ENCODE measurements at regions not wholly inside any gene's neighbourhood (a gene's known extent, or its start where the extent isn't known, plus 50 kb on each side); places are given as distances from the start of the nearest gene placed in this dataset.

DNA sequence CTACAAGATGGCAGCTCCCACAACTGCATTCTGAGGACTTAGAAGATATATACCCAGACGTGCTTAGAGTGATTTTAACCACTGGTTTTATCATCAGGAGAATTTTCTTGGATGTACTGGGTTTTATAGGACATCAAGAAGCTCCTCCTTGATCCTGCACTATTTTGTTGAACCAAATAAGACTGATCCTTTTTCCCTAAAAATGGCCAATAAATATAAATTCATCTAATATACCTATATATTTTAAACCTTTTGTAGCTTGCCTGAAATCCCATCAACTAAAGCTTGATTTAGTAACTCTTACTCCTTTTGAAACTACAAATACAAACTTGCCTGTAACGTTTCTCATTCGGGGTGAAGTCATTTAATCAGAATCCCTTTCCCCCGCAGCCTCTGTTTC, 849.4 kb upstream of the ADAMTS5 start:
- no peak for TF ChIP-seq EP300 (IDR thresholded peaks at IDR 0.05; ENCODE audit: borderline replicate concordance)
- TF ChIP-seq CREB1 (IDR thresholded peaks at IDR 0.05; ENCODE audit: low read depth), result no peak
- TF ChIP-seq YY1 (IDR thresholded peaks at IDR 0.05; ENCODE audit: low read depth), result no peak
- TF ChIP-seq, protein P1, sequence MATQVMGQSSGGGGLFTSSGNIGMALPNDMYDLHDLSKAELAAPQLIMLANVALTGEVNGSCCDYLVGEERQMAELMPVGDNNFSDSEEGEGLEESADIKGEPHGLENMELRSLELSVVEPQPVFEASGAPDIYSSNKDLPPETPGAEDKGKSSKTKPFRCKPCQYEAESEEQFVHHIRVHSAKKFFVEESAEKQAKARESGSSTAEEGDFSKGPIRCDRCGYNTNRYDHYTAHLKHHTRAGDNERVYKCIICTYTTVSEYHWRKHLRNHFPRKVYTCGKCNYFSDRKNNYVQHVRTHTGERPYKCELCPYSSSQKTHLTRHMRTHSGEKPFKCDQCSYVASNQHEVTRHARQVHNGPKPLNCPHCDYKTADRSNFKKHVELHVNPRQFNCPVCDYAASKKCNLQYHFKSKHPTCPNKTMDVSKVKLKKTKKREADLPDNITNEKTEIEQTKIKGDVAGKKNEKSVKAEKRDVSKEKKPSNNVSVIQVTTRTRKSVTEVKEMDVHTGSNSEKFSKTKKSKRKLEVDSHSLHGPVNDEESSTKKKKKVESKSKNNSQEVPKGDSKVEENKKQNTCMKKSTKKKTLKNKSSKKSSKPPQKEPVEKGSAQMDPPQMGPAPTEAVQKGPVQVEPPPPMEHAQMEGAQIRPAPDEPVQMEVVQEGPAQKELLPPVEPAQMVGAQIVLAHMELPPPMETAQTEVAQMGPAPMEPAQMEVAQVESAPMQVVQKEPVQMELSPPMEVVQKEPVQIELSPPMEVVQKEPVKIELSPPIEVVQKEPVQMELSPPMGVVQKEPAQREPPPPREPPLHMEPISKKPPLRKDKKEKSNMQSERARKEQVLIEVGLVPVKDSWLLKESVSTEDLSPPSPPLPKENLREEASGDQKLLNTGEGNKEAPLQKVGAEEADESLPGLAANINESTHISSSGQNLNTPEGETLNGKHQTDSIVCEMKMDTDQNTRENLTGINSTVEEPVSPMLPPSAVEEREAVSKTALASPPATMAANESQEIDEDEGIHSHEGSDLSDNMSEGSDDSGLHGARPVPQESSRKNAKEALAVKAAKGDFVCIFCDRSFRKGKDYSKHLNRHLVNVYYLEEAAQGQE (IDR thresholded peaks at IDR 0.05; ENCODE audit: low read depth), result no peak
- no peak for TF ChIP-seq CEBPB (IDR thresholded peaks at IDR 0.05)
- TF ChIP-seq, protein P2, sequence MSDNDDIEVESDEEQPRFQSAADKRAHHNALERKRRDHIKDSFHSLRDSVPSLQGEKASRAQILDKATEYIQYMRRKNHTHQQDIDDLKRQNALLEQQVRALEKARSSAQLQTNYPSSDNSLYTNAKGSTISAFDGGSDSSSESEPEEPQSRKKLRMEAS (IDR thresholded peaks at IDR 0.05), result no peak
- TF ChIP-seq RAD21 (IDR thresholded peaks at IDR 0.05; ENCODE audit: low read depth), result no peak
- no peak for TF ChIP-seq TAF1 (IDR thresholded peaks at IDR 0.05; ENCODE audit: low read depth)
- no peak for TF ChIP-seq TCF12 (IDR thresholded peaks at IDR 0.05; ENCODE audit: low read depth)
- TF ChIP-seq ZBTB7A (IDR thresholded peaks at IDR 0.05; ENCODE audit: low read depth), result no peak
- TF ChIP-seq EGR1 (IDR thresholded peaks at IDR 0.05), result no peak
- TF ChIP-seq, protein P3, sequence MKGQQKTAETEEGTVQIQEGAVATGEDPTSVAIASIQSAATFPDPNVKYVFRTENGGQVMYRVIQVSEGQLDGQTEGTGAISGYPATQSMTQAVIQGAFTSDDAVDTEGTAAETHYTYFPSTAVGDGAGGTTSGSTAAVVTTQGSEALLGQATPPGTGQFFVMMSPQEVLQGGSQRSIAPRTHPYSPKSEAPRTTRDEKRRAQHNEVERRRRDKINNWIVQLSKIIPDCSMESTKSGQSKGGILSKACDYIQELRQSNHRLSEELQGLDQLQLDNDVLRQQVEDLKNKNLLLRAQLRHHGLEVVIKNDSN (IDR thresholded peaks at IDR 0.05), result no peak
- TF ChIP-seq NFIC (IDR thresholded peaks at IDR 0.05), result no peak
- TF ChIP-seq TEAD4 (IDR thresholded peaks at IDR 0.05), result no peak

DNA sequence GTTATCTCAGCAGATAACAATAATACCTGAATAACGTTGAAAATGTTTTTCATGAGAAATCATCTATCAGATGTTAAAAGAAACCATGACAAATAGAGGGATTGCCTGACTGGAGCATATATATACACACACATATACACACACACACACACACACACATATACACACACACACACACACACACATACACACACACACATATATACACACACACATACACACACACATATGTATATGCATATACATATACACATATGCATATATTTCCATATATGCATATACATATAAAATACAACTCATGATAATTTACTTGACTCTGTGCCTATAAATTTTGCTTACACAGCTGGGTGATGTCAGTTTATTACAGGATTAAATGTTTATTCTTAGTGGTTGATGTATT, 847.3 kb upstream of the ADAMTS5 start:
- TF ChIP-seq, protein P2 (IDR thresholded peaks at IDR 0.05), result no peak
- TF ChIP-seq EGR1 (IDR thresholded peaks at IDR 0.05) (no peak), RAD21 (IDR thresholded peaks at IDR 0.05; ENCODE audit: low read depth) (no peak), TEAD4 (IDR thresholded peaks at IDR 0.05) (no peak), TAF1 (IDR thresholded peaks at IDR 0.05; ENCODE audit: low read depth) (no peak)

DNA sequence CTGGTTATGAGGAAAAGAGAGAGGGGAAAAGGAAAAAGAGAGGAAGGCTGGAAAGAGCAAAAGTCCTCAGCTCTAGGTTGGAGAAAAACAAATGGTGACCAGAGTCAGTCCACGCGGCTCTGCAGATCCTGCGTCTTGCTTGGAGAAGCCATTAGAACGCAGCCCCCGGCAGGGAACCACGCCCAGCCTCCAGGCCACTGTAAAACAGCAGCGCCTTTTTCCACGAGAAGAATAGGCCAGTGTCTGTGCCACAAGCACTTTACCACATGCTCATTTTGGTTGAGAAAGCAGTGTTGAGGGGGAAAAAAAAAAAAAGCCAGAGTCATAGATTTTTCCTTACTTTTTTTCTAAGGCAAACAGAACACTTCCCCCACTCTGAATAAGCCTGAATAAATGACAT, 846.9 kb upstream of the ADAMTS5 start:
- TF ChIP-seq, protein P3 (IDR thresholded peaks at IDR 0.05), result no peak
- no peak for TF ChIP-seq FOXM1 (IDR thresholded peaks at IDR 0.05; ENCODE audit: borderline replicate concordance, low read depth)
- TF ChIP-seq, protein P1 (IDR thresholded peaks at IDR 0.05; ENCODE audit: low read depth), result no peak
- TF ChIP-seq EP300 (IDR thresholded peaks at IDR 0.05; ENCODE audit: borderline replicate concordance), result no peak

DNA sequence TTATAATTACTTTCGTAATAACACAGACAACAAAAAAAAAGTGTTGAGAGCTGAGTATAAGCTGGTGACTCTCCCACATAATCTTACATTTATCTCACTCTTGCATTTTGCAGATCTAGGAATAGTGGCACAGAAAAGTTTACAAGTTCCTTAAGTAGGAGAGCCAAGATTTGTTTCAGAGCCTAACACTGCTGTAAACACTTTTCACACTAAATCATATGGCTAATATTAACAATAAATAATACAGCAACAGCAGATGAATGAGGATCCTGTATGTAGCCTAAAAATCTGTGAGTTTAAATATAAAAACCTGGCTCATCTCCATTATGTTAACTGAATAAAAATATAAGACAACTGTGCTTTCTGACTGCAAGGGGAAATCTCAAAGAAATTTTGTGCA, 846.5 kb upstream of the ADAMTS5 start:
- TF ChIP-seq FOXM1 (IDR thresholded peaks at IDR 0.05; ENCODE audit: borderline replicate concordance, low read depth) (no peak), CREB1 (IDR thresholded peaks at IDR 0.05; ENCODE audit: low read depth) (no peak), TAF1 (IDR thresholded peaks at IDR 0.05; ENCODE audit: low read depth) (no peak), TEAD4 (IDR thresholded peaks at IDR 0.05) (no peak)
- TF ChIP-seq, protein P1 (IDR thresholded peaks at IDR 0.05; ENCODE audit: low read depth), result no peak
- TF ChIP-seq, protein P2 (IDR thresholded peaks at IDR 0.05), result no peak

DNA sequence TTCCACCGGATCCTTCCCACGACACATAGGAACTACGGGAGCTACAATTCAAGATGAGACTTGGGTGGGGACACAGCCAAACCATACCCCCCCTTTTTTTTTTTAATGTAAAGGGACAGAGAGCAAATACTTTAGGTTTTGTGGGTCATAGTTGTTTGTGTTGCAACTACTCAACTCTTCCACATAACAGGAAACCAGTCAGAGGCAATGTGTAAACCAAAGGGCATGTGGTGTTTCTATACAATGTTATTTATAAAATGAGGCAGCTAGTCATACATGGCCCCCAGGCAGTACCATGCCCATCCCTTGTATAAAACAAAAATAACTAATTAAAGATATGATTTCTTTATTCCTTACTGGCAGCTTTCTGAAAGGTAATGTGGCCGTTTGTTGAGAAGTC, 845.4 kb upstream of the ADAMTS5 start:
- TF ChIP-seq ZBTB7A (IDR thresholded peaks at IDR 0.05; ENCODE audit: low read depth), result no peak
- TF ChIP-seq FOXM1 (IDR thresholded peaks at IDR 0.05; ENCODE audit: borderline replicate concordance, low read depth), result no peak
- TF ChIP-seq CREB1 (IDR thresholded peaks at IDR 0.05; ENCODE audit: low read depth), result no peak
- no peak for TF ChIP-seq TCF12 (IDR thresholded peaks at IDR 0.05; ENCODE audit: low read depth)
- no peak for TF ChIP-seq TAF1 (IDR thresholded peaks at IDR 0.05; ENCODE audit: low read depth)
- no peak for TF ChIP-seq TEAD4 (IDR thresholded peaks at IDR 0.05)

Measured in Ishikawa (cell line).